SK-N-SH (cell line): ENCODE measurements at regions not wholly inside any gene's neighbourhood (a gene's known extent, or its start where the extent isn't known, plus 50 kb on each side); places are given as distances from the start of the nearest gene placed in this dataset.

Experiments used
- CTCF ChIA-PET: fragments of 300-600, 350-600 bp; formaldehyde crosslinking; extraction: SDS; loops from one replicate; lab custom pipeline; 2021; lab: Yijun Ruan, JAX
- POLR2A ChIA-PET: fragments of 350-600 bp; sonication (Branson Sonifier 250); formaldehyde crosslinking; extraction: SDS; loops from one replicate; lab custom pipeline; 2020; ENCODE audit warnings: antibody characterized with exemption, inconsistent platforms; lab: Yijun Ruan, JAX
- DNase-seq: peaks from one replicate; pipeline ENCODE4 v3.0.0; 2012
- H2AFZ ChIP-seq: fragments of 200-600 bp; sonication (generic); 2 replicates; pipeline ENCODE4 v1.8.1; 2016; ENCODE audit warnings: antibody characterized with exemption, mild to moderate bottlenecking, low read depth
- H3F3A ChIP-seq: fragments of 200-600 bp; sonication (generic); replicated peaks from 2 replicates; pipeline ENCODE3; 2016; ENCODE audit warnings: antibody characterized with exemption, mild to moderate bottlenecking; ENCODE audit not compliant: insufficient read depth
- H3K27ac ChIP-seq, 2 experiments: fragments of 200-500 bp in 1 of 2; fragments of 200-600 bp in 1 of 2; sonication (Bioruptor generic) in 1 of 2; sonication (generic), shearing (Covaris generic) in 1 of 2; 2 replicates each; pipeline versions ENCODE4 v1.5.1 to v1.6.1; 2014 to 2016; ENCODE audit warnings: low read depth in 2 of 2, inconsistent platforms in 1 of 2, low read length in 1 of 2, mild to moderate bottlenecking in 1 of 2, mixed read lengths in 1 of 2
- H3K27me3 ChIP-seq: fragments of 200-600 bp; sonication (generic), shearing (Covaris generic); 2 replicates; pipeline ENCODE4 v1.6.1; 2016; ENCODE audit warnings: mixed run types; ENCODE audit not compliant: insufficient read depth
- H3K36me3 ChIP-seq, 2 experiments: fragments of 200-500 bp in 1 of 2; fragments of 200-600 bp in 1 of 2; sonication (Bioruptor generic) in 1 of 2; sonication (generic) in 1 of 2; replicated peaks in 1 of 2; 2 replicates each; pipeline versions ENCODE3 to v1.5.1; 2014 to 2016; ENCODE audit warnings: low read length in 1 of 2, mild to moderate bottlenecking in 1 of 2; ENCODE audit not compliant: insufficient read depth in 2 of 2, control insufficient read depth in 1 of 2
- H3K4me1 ChIP-seq, 2 experiments: fragments of 200-500 bp in 1 of 2; fragments of 200-600 bp in 1 of 2; sonication (Bioruptor generic) in 1 of 2; sonication (generic), shearing (Covaris generic) in 1 of 2; 2 replicates each; pipeline versions ENCODE4 v1.5.1 to v1.6.1; 2014 to 2016; ENCODE audit warnings: low read depth in 1 of 2, low read length in 1 of 2, mixed run types in 1 of 2; ENCODE audit not compliant: insufficient read depth in 2 of 2, control insufficient read depth in 1 of 2
- H3K4me2 ChIP-seq: fragments of 200-600 bp; sonication (generic), shearing (Covaris generic); 2 replicates; pipeline ENCODE4 v1.6.1; 2017; ENCODE audit warnings: mixed run types
- H3K4me3 ChIP-seq, 2 experiments: fragments of 200-500 bp in 1 of 2; fragments of 200-600 bp in 1 of 2; sonication (Bioruptor generic) in 1 of 2; sonication (generic), shearing (Covaris generic) in 1 of 2; 2 replicates each; pipeline versions ENCODE4 v1.5.1 to v1.8.1; 2014 to 2016; ENCODE audit warnings: low read depth in 2 of 2, inconsistent platforms in 1 of 2, low read length in 1 of 2, mild to moderate bottlenecking in 1 of 2, mixed read lengths in 1 of 2, moderate library complexity in 1 of 2
- H3K79me2 ChIP-seq: fragments of 200-600 bp; sonication (generic); 2 replicates; pipeline ENCODE4 v1.8.1; 2017; ENCODE audit warnings: mild to moderate bottlenecking; ENCODE audit not compliant: insufficient read depth
- H3K9ac ChIP-seq: fragments of 200-600 bp; sonication (generic); 2 replicates; pipeline ENCODE4 v1.6.1; 2017; ENCODE audit warnings: mixed run types
- H3K9me2 ChIP-seq: fragments of 200-600 bp; sonication (generic); 2 replicates; pipeline ENCODE4 v1.6.1; 2017; ENCODE audit warnings: mixed run types
- H3K9me3 ChIP-seq: fragments of 200-600 bp; sonication (generic); 2 replicates; pipeline ENCODE4 v1.6.1; 2017; ENCODE audit warnings: mixed run types, mild to moderate bottlenecking, moderate library complexity
- H4K20me1 ChIP-seq: fragments of 200-600 bp; sonication (generic); 2 replicates; pipeline ENCODE4 v1.6.1; 2017; ENCODE audit warnings: mild to moderate bottlenecking, mixed run types; ENCODE audit not compliant: insufficient read depth
- CHD2 ChIP-seq: fragments of 150-350 bp; IDR thresholded peaks from 2 replicates; pipeline ENCODE4 v1.6.1; 2018; ENCODE audit warnings: low read length; ENCODE audit not compliant: partially characterized antibody
- FOSL2 ChIP-seq: IDR thresholded peaks from 2 replicates; pipeline ENCODE4 v1.4.0; 2012; ENCODE audit warnings: low read depth, mild to moderate bottlenecking, moderate library complexity, borderline replicate concordance
- FOXJ3 ChIP-seq: sonication (generic); formaldehyde crosslinking; IDR thresholded peaks from 2 replicates; pipeline ENCODE4 v1.5.1; 2020; ENCODE audit warnings: mild to moderate bottlenecking, missing genetic modification reagents
- GATA2 ChIP-seq: sonication (generic); formaldehyde crosslinking; IDR thresholded peaks from 2 replicates; pipeline ENCODE4 v1.5.0; 2020; ENCODE audit warnings: mild to moderate bottlenecking, missing genetic modification reagents
- IRF3 ChIP-seq: fragments of 150-350 bp; IDR thresholded peaks from 2 replicates; pipeline ENCODE4 v1.6.1; 2016; ENCODE audit warnings: mild to moderate bottlenecking, low read depth, low read length
- JUND ChIP-seq: IDR thresholded peaks from 2 replicates; pipeline ENCODE4 v1.4.0; 2012
- MAX ChIP-seq: IDR thresholded peaks from 2 replicates; pipeline ENCODE4 v1.4.0; 2012; ENCODE audit warnings: low read depth
- MXI1 ChIP-seq: IDR thresholded peaks from 2 replicates; pipeline ENCODE4 v1.6.1; 2012; ENCODE audit warnings: mild to moderate bottlenecking, low read depth, low read length, improper control_type of control experiment
- NFIC ChIP-seq: IDR thresholded peaks from 2 replicates; pipeline ENCODE4 v1.4.0; 2012; ENCODE audit warnings: borderline replicate concordance
- NRF1 ChIP-seq: IDR thresholded peaks from 2 replicates; pipeline ENCODE4 v1.6.1; 2012; ENCODE audit warnings: low read depth, mild to moderate bottlenecking, low read length
- PBX3 ChIP-seq: IDR thresholded peaks from 2 replicates; pipeline ENCODE4; 2012
- SMC3 ChIP-seq: IDR thresholded peaks from 2 replicates; pipeline ENCODE4 v1.6.1; 2012; ENCODE audit warnings: low read depth, low read length, improper control_type of control experiment
- ZBTB33 ChIP-seq: IDR thresholded peaks from 2 replicates; pipeline ENCODE4 v1.4.0; 2012; ENCODE audit warnings: low read depth, borderline replicate concordance
- WGBS: methylation state at CpG from one replicate; pipeline ENCODE4 v1.1.6; 2017; ENCODE audit warnings: low lambda C conversion rate; 5-methylcytosine and 5-hydroxymethylcytosine counted together
- TF ChIP-seq, protein P1 (sequence below): IDR thresholded peaks from 2 replicates; pipeline ENCODE4 v1.6.1; 2012; ENCODE audit warnings: mild to moderate bottlenecking, low read depth, low read length, moderate library complexity
- TF ChIP-seq, protein P2 (sequence below): IDR thresholded peaks from 2 replicates; pipeline ENCODE4 v1.4.0; 2012; ENCODE audit warnings: low read depth, borderline replicate concordance

GRCh38 chr22:48920776-48921241, 906.9 kb downstream of the BRD1 start:
- 5% methylated on average over 10 of the region's 13 CpGs for WGBS
- ChIA-PET POLR2A (no interaction called here), CTCF (no interaction called here)
- Histone ChIP-seq H3K4me2 (no peak overlapping the region), H3K27me3 (no peaks in the 10 kb centered on the region; the same call in 1 of the 2 replicates), H3K9ac (no peak overlapping the region), H3K9me2 (no peaks in the 10 kb centered on the region), H4K20me1 (no peaks in the 10 kb centered on the region), H3K79me2 (no peaks in the 10 kb centered on the region), H3K9me3 (no peaks in the 10 kb centered on the region), H3K4me3 (no peak overlapping the region), H2AFZ (no peak overlapping the region), H3K36me3 (no peaks in the 10 kb centered on the region), H3K4me1 (peaks cover 0 to 2% of the 10 kb centered on the region in 2 experiments; a peak in 1 of 4 replicates), H3K27ac (no peak overlapping the region), H3F3A (no peaks in the 10 kb centered on the region)
- DNase-seq, result no peak
- TF ChIP-seq NFIC (no peak), PBX3 (no peak), NRF1 (no peak), MXI1 (no peak), IRF3 (no peak), JUND (no peak), CHD2 (no peak)

DNA sequence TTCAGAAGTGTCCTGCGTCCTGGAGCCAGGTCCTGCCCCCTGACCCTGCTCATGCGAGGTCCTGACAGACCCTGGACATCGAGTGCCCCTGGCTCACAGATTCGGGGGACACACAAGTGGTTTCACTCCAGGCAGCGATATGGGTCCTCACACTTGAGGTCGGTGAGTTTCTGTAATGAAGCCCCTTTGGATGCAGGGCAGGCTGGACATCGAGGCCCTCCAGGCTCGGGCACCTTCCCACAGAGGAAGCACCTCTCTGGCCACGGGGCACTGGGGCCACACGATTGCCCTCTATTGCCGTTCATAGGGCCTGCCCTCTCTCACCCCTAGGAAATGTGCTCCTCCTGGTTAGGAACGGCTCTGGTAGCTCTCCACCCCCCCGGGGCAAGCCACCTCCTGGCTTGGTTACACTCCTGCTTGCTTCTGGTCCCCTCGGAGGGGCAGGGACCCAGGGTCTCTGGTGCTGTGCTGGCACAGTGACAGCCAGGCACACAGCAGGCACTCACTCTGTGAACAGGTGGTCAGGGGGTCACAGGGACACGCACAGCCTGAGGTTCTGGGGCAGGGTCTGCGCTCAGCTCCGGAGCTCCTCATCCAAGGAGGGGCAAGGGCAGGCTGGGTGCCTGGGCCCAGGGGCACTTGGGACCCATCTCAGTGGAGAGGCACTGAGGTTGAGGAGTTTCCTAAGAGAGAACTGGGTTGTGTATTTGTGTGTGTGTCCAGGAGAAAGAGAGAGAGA, 907.7 kb downstream of the BRD1 start:
- H4K20me1 ChIP-seq, result no peaks in the 10 kb centered on the region
- H3K27me3 ChIP-seq, result no peaks in the 10 kb centered on the region; the same call in 1 of the 2 replicates
- peaks cover 0 to 2% of the 10 kb centered on the region in 2 experiments; a peak in 1 of 4 replicates for H3K4me1 ChIP-seq
- no peak overlapping the region for H2AFZ ChIP-seq
- H3K79me2 ChIP-seq, result no peaks in the 10 kb centered on the region
- H3K36me3 ChIP-seq, result no peaks in the 10 kb centered on the region
- DNase-seq, result no peak
- POLR2A ChIA-PET, result no interaction called here
- H3K9me2 ChIP-seq, result no peaks in the 10 kb centered on the region
- 23% methylated on average over 4 of the region's 17 CpGs for WGBS
- no peaks in the 10 kb centered on the region for H3K9me3 ChIP-seq
- H3F3A ChIP-seq, result no peaks in the 10 kb centered on the region
- no peak overlapping the region for H3K4me2 ChIP-seq
- CTCF ChIA-PET, result interaction anchor here (0.6 kb wide), 1 partner anchor 341 kb away, joined by 3 read pairs; no protein-coding TSS in a partner anchor
- H3K4me3 ChIP-seq, result no peak overlapping the region
- no peak overlapping the region for H3K9ac ChIP-seq
- H3K27ac ChIP-seq, result no peak overlapping the region
- TF ChIP-seq, protein P1, sequence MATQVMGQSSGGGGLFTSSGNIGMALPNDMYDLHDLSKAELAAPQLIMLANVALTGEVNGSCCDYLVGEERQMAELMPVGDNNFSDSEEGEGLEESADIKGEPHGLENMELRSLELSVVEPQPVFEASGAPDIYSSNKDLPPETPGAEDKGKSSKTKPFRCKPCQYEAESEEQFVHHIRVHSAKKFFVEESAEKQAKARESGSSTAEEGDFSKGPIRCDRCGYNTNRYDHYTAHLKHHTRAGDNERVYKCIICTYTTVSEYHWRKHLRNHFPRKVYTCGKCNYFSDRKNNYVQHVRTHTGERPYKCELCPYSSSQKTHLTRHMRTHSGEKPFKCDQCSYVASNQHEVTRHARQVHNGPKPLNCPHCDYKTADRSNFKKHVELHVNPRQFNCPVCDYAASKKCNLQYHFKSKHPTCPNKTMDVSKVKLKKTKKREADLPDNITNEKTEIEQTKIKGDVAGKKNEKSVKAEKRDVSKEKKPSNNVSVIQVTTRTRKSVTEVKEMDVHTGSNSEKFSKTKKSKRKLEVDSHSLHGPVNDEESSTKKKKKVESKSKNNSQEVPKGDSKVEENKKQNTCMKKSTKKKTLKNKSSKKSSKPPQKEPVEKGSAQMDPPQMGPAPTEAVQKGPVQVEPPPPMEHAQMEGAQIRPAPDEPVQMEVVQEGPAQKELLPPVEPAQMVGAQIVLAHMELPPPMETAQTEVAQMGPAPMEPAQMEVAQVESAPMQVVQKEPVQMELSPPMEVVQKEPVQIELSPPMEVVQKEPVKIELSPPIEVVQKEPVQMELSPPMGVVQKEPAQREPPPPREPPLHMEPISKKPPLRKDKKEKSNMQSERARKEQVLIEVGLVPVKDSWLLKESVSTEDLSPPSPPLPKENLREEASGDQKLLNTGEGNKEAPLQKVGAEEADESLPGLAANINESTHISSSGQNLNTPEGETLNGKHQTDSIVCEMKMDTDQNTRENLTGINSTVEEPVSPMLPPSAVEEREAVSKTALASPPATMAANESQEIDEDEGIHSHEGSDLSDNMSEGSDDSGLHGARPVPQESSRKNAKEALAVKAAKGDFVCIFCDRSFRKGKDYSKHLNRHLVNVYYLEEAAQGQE, result no peak
- TF ChIP-seq FOSL2 (no peak), SMC3 (no peak), IRF3 (no peak), GATA2 (CRISPR knock-in tag) (no peak), MAX (no peak), FOXJ3 (CRISPR knock-in tag) (no peak), NFIC (no peak), ZBTB33 (no peak)
- TF ChIP-seq, protein P2, sequence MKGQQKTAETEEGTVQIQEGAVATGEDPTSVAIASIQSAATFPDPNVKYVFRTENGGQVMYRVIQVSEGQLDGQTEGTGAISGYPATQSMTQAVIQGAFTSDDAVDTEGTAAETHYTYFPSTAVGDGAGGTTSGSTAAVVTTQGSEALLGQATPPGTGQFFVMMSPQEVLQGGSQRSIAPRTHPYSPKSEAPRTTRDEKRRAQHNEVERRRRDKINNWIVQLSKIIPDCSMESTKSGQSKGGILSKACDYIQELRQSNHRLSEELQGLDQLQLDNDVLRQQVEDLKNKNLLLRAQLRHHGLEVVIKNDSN, result no peak
